Neuron (in vitro differentiated cells): ENCODE measurements at regions not wholly inside any gene's neighbourhood (a gene's known extent, or its start where the extent isn't known, plus 50 kb on each side); places are given as distances from the start of the nearest gene placed in this dataset.

Source experiments
- H2AFZ ChIP-seq: one replicate; pipeline ENCODE4 v1.6.1; 2013; ENCODE audit warnings: low read depth, mild to moderate bottlenecking, inconsistent platforms, low read length, moderate library complexity
- H3K27me3 ChIP-seq: one replicate; pipeline ENCODE4 v1.6.1; 2013; ENCODE audit warnings: low read length; ENCODE audit not compliant: insufficient read depth
- H3K36me3 ChIP-seq: one replicate; pipeline ENCODE4 v1.6.1; 2013; ENCODE audit warnings: low read length; ENCODE audit not compliant: insufficient read depth
- H3K4me1 ChIP-seq: one replicate; pipeline ENCODE4 v1.6.1; 2013; ENCODE audit warnings: low read length; ENCODE audit not compliant: insufficient read depth
- H3K4me3 ChIP-seq: 2 replicates; pipeline ENCODE4 v1.5.1; 2013; ENCODE audit warnings: mild to moderate bottlenecking, low read length, moderate library complexity
- H3K9me3 ChIP-seq: one replicate; pipeline ENCODE4 v1.6.1; 2013; ENCODE audit warnings: low read length

DNA sequence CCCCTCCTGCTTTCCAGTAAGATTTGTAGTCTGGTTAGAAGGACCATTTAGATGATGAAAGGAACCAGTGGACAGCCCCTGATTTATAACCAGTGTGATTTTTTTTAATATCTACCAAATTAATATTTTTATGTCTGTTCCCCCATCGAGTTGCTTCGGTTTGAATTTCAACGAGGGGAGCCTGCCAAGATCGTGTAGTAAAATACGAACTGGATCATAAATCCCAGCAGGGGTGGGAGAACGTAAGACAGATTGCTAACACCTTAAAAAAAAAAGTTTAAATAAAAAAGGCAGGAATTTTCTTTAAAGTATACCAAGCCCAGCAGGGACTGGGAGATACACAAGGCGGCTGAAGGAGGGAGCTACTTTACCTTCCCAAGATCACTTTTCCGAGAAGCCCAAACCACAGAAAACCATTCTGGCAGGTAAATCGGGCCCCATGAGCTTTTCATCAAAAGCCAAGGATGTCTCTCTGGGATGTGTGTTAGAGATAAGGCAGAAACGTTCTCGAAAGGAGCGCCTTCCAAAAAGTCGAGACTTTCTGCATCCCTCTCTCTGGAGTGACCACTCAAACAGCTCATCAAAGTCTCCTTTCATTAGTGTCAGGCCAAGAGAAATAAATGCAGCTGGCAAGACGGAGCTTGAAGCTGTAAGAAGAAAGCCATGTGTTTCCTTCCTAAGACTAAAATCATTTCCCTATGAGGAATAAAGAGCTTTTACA, 270.5 kb upstream of the NFE2L3 start:
- H3K27me3 ChIP-seq = peaks cover 35% of the 10 kb centered on the region

GRCh38 chr7:25882151-25882773, 269.7 kb upstream of the NFE2L3 start:
- no peak overlapping the region for H2AFZ ChIP-seq
- H3K9me3 ChIP-seq = no peaks in the 10 kb centered on the region
- H3K4me3 ChIP-seq = no peak overlapping the region
- no peaks in the 10 kb centered on the region for H3K36me3 ChIP-seq
- H3K4me1 ChIP-seq = no peaks in the 10 kb centered on the region
- peaks cover 40% of the 10 kb centered on the region for H3K27me3 ChIP-seq

More for the DNA sequence above, 270.5 kb upstream of the NFE2L3 start:
- Histone ChIP-seq H2AFZ (no peak overlapping the region), H3K4me1 (no peaks in the 10 kb centered on the region), H3K4me3 (no peak overlapping the region), H3K36me3 (no peaks in the 10 kb centered on the region), H3K9me3 (no peaks in the 10 kb centered on the region)

- no peaks in the 10 kb centered on the region for H3K36me3 ChIP-seq
- H2AFZ ChIP-seq = no peak overlapping the region
- H3K27me3 ChIP-seq = peaks cover 37% of the 10 kb centered on the region
- H3K4me3 ChIP-seq = no peak overlapping the region
- H3K9me3 ChIP-seq = no peaks in the 10 kb centered on the region
- no peaks in the 10 kb centered on the region for H3K4me1 ChIP-seq
Measured at GRCh38 chr7:25884265-25884828, 267.7 kb upstream of the NFE2L3 start.

DNA sequence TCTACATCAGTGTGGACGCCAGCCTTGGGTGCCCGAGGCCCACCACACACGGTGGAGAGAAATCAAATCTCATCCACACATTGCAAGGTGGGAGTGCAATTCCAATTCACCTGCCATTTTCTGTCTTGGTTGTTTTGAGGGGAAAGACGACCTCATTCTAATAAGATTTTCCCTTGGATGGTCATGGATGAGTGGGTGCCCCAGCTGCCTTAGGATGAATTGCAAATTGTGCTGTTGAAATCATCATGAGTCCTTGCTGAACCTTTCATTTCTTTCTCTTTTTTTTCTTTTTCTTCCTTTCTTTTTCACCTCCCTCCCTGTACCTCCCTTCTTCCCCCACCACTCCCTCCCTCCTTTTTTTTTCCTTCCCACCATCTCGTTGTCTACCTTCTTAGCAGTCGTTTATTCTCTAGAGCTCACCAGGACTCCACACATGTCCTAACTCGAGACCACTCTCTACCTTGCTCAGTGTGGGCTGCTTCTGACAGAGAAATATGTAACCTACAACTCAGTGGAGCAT, 266.9 kb upstream of the NFE2L3 start:
- H2AFZ ChIP-seq = no peak overlapping the region
- H3K36me3 ChIP-seq = no peaks in the 10 kb centered on the region
- H3K4me1 ChIP-seq = no peaks in the 10 kb centered on the region
- peaks cover 45% of the 10 kb centered on the region for H3K27me3 ChIP-seq
- H3K4me3 ChIP-seq = no peak overlapping the region
- no peaks in the 10 kb centered on the region for H3K9me3 ChIP-seq

GRCh38 chr7:25886387-25887240, 265.4 kb upstream of the NFE2L3 start:
- no peak overlapping the region for H3K4me3 ChIP-seq
- H3K4me1 ChIP-seq = no peaks in the 10 kb centered on the region
- H2AFZ ChIP-seq = no peak overlapping the region
- H3K27me3 ChIP-seq = peaks cover 48% of the 10 kb centered on the region
- H3K36me3 ChIP-seq = no peaks in the 10 kb centered on the region
- H3K9me3 ChIP-seq = no peaks in the 10 kb centered on the region

- no peaks in the 10 kb centered on the region for H3K36me3 ChIP-seq
- no peaks in the 10 kb centered on the region for H3K9me3 ChIP-seq
- H2AFZ ChIP-seq = no peak overlapping the region
- H3K4me3 ChIP-seq = no peak overlapping the region
- H3K27me3 ChIP-seq = peaks cover 49% of the 10 kb centered on the region
- H3K4me1 ChIP-seq = no peaks in the 10 kb centered on the region
Measured at GRCh38 chr7:25887266-25887665, 264.7 kb upstream of the NFE2L3 start.

DNA sequence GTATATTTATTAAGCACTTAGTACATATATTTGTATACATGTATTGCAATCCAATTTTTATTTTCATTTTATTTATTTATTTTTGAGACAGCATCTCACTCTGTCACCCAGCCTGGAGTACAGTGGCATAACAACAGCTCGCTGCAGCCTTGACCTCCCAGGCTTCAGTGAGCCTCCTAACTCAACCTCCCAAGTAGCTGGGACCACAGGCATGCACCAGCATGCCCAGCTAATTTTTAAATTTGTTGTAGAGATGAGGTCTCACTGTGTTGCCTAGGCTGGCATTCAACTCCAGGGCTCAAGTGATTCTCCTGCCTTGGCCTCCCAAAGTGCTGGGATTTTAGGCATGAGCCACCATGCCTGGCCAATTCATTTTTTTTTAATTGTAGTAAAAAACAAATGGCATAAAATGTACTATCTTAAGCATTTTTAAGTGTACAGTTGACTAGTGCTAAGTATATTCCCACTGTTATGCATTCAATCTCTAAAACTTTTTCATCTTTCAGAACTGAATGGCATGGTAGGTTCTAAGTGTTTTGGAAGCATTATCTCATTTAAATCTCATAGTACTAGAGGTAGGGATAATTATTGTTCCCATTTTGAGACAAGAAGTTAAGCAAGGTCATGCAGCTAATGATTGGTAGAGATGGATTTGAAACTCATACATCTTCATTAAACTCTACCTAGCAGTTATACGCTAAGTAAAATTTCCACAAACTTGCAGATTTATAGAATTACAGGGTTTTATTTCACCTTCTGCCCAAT, 264.0 kb upstream of the NFE2L3 start:
- no peak overlapping the region for H3K4me3 ChIP-seq
- H3K27me3 ChIP-seq = peaks cover 45% of the 10 kb centered on the region
- H3K9me3 ChIP-seq = no peaks in the 10 kb centered on the region
- H3K36me3 ChIP-seq = no peaks in the 10 kb centered on the region
- no peak overlapping the region for H2AFZ ChIP-seq
- no peaks in the 10 kb centered on the region for H3K4me1 ChIP-seq

DNA sequence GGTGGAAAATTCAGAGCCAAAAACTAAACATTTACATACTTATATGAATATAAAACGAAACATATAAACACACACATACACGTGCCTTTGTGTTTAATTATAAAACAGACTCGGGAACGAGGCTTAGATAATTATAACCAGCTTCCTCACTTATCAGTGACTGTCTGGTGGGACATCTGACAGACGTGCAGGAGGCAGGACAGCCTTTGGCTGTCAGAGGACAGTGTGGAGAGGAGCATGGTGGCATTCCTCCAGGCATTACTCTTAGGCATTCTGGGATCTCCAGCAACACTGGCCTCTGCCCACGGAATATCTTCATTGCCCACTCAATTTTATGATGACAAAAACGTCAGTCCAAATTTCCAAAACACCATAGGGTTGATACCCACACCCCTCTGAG, 262.2 kb upstream of the NFE2L3 start:
- H3K36me3 ChIP-seq = no peaks in the 10 kb centered on the region
- H3K4me1 ChIP-seq = no peaks in the 10 kb centered on the region
- no peaks in the 10 kb centered on the region for H3K9me3 ChIP-seq
- no peak overlapping the region for H3K4me3 ChIP-seq
- peaks cover 40% of the 10 kb centered on the region for H3K27me3 ChIP-seq
- no peak overlapping the region for H2AFZ ChIP-seq

GRCh38 chr7:25891591-25891990, 260.4 kb upstream of the NFE2L3 start:
- H3K36me3 ChIP-seq = no peaks in the 10 kb centered on the region
- no peaks in the 10 kb centered on the region for H3K9me3 ChIP-seq
- H3K4me3 ChIP-seq = no peak overlapping the region
- H2AFZ ChIP-seq = no peak overlapping the region
- no peaks in the 10 kb centered on the region for H3K4me1 ChIP-seq
- peaks cover 46% of the 10 kb centered on the region for H3K27me3 ChIP-seq

GRCh38 chr7:25893436-25893835, 258.6 kb upstream of the NFE2L3 start:
- Histone ChIP-seq H3K4me3 (no peak overlapping the region), H3K27me3 (peaks cover 48% of the 10 kb centered on the region), H3K9me3 (no peaks in the 10 kb centered on the region)

DNA sequence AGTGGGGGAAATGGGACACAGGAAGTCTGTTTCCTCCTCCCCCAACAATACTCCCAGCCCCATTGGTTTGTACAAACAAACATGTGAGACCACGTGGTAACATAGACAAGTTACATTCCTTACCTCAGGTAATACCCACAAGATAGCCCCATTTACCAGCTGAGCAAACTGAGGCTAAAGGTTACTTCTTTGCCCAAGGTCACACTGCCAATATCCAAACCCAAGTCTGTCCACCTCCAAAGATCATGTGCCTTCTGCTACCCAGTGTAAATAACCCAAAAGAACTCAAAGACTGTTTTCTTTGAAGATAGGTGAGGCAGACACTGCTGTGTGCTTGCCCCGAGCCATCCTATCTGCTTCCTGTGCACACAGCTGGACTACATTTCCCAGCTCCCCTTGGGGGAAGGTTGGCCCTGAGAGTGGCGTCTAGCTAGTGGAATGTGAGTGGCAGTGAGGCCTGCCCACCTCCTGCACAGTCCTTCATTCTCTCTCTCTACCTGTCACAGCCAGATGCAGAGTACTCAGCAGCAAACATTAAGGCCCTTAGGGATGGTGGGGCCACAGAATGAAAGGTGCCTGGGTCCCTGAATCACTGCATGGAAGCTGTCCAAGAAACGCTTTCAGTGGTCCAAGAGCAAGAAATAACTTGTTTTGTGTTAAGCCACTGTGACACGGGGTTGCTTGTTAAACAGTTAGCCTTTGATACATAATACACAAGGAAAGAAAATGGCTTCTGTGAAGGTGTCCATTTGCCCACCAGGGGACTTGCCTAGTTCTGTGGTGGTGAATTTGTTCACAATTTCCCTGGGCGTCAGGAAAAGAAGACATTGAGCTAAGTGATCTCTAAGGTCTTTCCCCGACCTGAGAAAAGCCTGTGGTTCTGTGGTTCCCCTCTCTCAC, 257.7 kb upstream of the NFE2L3 start:
- Histone ChIP-seq H3K4me1 (no peaks in the 10 kb centered on the region), H3K4me3 (no peak overlapping the region), H3K27me3 (peaks cover 44% of the 10 kb centered on the region), H3K9me3 (no peaks in the 10 kb centered on the region), H3K36me3 (no peaks in the 10 kb centered on the region), H2AFZ (no peak overlapping the region)

More at GRCh38 chr7:25893436-25893835, 258.6 kb upstream of the NFE2L3 start:
- Histone ChIP-seq H3K36me3 (no peaks in the 10 kb centered on the region), H2AFZ (peak overlapping the region; percentile 64), H3K4me1 (no peaks in the 10 kb centered on the region)
